ENCODE measurements at regions not wholly inside any gene's neighbourhood (a gene's known extent, or its start where the extent isn't known, plus 50 kb on each side); places are given as distances from the start of the nearest gene placed in this dataset.

DNA sequence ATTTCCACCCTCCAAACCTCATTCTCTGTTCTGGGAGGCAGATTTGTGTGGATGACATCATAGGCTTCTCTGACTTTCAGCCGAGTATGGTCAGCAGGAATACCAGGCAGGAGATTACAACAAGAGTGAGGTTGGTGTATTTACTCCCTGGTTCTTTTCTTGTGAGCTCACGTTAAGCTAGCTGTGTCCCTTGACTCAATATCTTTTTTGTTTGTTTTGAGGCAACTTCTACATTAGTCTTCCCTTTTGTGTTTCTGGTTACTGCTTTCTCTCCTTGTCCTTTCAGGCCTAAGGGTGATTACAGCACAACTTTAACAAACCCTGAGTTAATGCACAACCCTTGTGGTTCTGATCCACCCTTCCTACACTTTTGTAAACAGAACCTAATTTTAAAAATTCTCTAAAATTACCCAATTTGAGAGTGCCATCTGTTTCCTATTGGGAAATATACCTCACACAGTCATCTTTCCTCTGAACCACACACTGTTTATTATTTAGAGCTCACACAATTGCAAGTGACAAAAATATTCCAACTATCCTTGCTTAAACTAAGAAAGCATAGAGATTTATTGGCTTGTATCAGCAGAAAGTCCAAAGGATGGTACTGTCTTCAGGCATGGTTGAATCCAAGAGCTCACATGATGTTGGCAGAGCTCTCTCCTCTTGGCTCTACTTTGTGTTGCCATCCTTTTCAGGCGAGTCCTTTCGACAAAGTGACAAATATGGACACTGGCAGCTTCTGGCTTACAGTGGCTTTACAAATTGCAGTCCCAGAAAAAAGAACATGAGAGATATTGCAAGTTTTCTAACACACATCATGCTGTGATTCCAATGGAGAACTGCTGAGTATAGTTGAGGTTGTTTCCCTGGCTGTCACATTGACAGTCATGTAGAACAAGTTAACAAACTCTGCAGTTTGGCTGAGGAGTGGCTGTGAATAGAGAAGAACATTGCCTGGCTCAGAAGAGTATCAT is 150.5 kb upstream of the DDIT4L start:
- H3K23ac ChIP-seq (ENCODE audit: insufficient read length, low read depth, low read length) = no peak overlapping the region
- H4K5ac ChIP-seq (ENCODE audit: insufficient read length, low read depth, low read length) = no peak overlapping the region
- H3K9ac ChIP-seq (ENCODE audit: extremely low read depth, insufficient read length, low read length) = no peak overlapping the region
- no peak overlapping the region for H3K14ac ChIP-seq (ENCODE audit: insufficient read depth, low read length)
- H3K27me3 ChIP-seq (ENCODE audit: insufficient read depth, low read length) = no peaks in the 10 kb centered on the region
- H3K4me3 Mint-ChIP-seq = no peak overlapping the region
- no peak overlapping the region for H2BK12ac ChIP-seq (ENCODE audit: insufficient read length, low read depth, low read length)
- no peak overlapping the region for H2BK5ac ChIP-seq (ENCODE audit: insufficient read length, low read length)
- peaks cover 0 to 11% (median under 1%) of the 10 kb centered on the region in 3 experiments; a peak in 4 of 7 replicates for H3K36me3 Mint-ChIP-seq (ENCODE audit: insufficient read depth in 1 of 3, low read depth in 3 of 3)
- TF ChIP-seq, protein P1, sequence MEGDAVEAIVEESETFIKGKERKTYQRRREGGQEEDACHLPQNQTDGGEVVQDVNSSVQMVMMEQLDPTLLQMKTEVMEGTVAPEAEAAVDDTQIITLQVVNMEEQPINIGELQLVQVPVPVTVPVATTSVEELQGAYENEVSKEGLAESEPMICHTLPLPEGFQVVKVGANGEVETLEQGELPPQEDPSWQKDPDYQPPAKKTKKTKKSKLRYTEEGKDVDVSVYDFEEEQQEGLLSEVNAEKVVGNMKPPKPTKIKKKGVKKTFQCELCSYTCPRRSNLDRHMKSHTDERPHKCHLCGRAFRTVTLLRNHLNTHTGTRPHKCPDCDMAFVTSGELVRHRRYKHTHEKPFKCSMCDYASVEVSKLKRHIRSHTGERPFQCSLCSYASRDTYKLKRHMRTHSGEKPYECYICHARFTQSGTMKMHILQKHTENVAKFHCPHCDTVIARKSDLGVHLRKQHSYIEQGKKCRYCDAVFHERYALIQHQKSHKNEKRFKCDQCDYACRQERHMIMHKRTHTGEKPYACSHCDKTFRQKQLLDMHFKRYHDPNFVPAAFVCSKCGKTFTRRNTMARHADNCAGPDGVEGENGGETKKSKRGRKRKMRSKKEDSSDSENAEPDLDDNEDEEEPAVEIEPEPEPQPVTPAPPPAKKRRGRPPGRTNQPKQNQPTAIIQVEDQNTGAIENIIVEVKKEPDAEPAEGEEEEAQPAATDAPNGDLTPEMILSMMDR (conservative IDR thresholded peaks at IDR 0.05) = no peak
- no peak overlapping the region for H3K4ac ChIP-seq (ENCODE audit: low read depth, low read length)
- H2BK120ac ChIP-seq (ENCODE audit: low read depth, low read length, poor library complexity, severe bottlenecking) = no peak overlapping the region
- no peaks in the 10 kb centered on the region for H3K79me1 ChIP-seq (ENCODE audit: insufficient read depth, low read depth, low read length, poor library complexity, severe bottlenecking)
- no peak overlapping the region; a peak in 1 of 7 replicates for H3K27ac Mint-ChIP-seq
- no peak overlapping the region for H3K18ac ChIP-seq (ENCODE audit: insufficient read length, low read depth, low read length)
- H3K27ac ChIP-seq (ENCODE audit: insufficient read length, low read depth, low read length) = no peak overlapping the region
- no CpG with 5 or more reads among the region's 4 CpGs for WGBS (ENCODE audit: extremely low coverage, insufficient read length, low lambda C conversion rate)
- H3K56ac ChIP-seq (ENCODE audit: insufficient read length, low read depth, low read length) = no peak overlapping the region
- H2AK5ac ChIP-seq (ENCODE audit: insufficient read length, low read length) = no peak overlapping the region
- peaks cover 11 to 14% of the 10 kb centered on the region in 2 experiments for H3K4me1 Mint-ChIP-seq
- no peak overlapping the region for H2BK20ac ChIP-seq (ENCODE audit: low read depth, low read length, poor library complexity, severe bottlenecking)
- H3K23me2 ChIP-seq (ENCODE audit: insufficient read length, low read depth, low read length, poor library complexity, severe bottlenecking) = no peaks in the 10 kb centered on the region
- H4K8ac ChIP-seq (replicated peaks; ENCODE audit: insufficient read length, low read depth, low read length) = no peak overlapping the region
- H2BK15ac ChIP-seq (ENCODE audit: low read depth, low read length) = no peak overlapping the region
- no peaks in the 10 kb centered on the region for H3K79me2 ChIP-seq (ENCODE audit: insufficient read depth, low read length)
- no peak overlapping the region for H3K4me2 ChIP-seq (ENCODE audit: insufficient read depth, insufficient read length, low read length)
- H3T11ph ChIP-seq (ENCODE audit: low read length) = no peak overlapping the region
- H4K20me1 ChIP-seq (ENCODE audit: control insufficient read depth, insufficient read depth, insufficient read length) = no peaks in the 10 kb centered on the region
- H2AFZ ChIP-seq (ENCODE audit: low read length) = no peak overlapping the region
- no peak overlapping the region for H4K91ac ChIP-seq (ENCODE audit: insufficient read length, low read depth, low read length)
- no peaks in the 10 kb centered on the region for H3K9me3 ChIP-seq (ENCODE audit: control insufficient read depth, low read depth, low read length)
- H3K4me1 ChIP-seq (ENCODE audit: insufficient read depth, low read length) = no peaks in the 10 kb centered on the region
- H3K9me3 Mint-ChIP-seq = peaks cover 11 to 13% of the 10 kb centered on the region in 2 experiments
- DNase-seq = no peak
- no peaks in the 10 kb centered on the region; the same call in 1 of the 2 replicates for H3K27me3 Mint-ChIP-seq (ENCODE audit: low read depth)
